Tibial nerve (tissue), 4 donors: ENCODE measurements at regions not wholly inside any gene's neighbourhood (a gene's known extent, or its start where the extent isn't known, plus 50 kb on each side); places are given as distances from the start of the nearest gene placed in this dataset.

ENCODE experiments used
- DNase-seq, 2 donors: peaks; one replicate each; pipeline ENCODE4 v3.0.0-alpha.2; 2019; ENCODE audit warnings: low spot score in 2 of 2
- H3K27ac ChIP-seq, 4 donors: fragments of 200-600 bp; sonication (generic) in 3 of 4; one replicate each; pipeline ENCODE4 v1.5.1; 2017 to 2019; ENCODE audit warnings: mild to moderate bottlenecking in 1 of 4
- H3K27me3 ChIP-seq, 2 donors: fragments of 200-600 bp; sonication (generic) in 1 of 2; one replicate each; pipeline versions ENCODE4 v1.5.1 to v1.6.0; 2017 to 2019
- H3K36me3 ChIP-seq, 3 donors: fragments of 200-600 bp; sonication (generic); one replicate each; pipeline ENCODE4 v1.5.1; 2018 to 2019
- H3K4me1 ChIP-seq, 4 donors: fragments of 200-600 bp; sonication (generic) in 3 of 4; one replicate each; pipeline ENCODE4 v1.5.1; 2017 to 2019
- H3K4me3 ChIP-seq, 4 donors: fragments of 200-600 bp; sonication (generic) in 3 of 4; one replicate each; pipeline ENCODE4 v1.5.1; 2017 to 2019; ENCODE audit warnings: mild to moderate bottlenecking in 1 of 4, moderate library complexity in 1 of 4
- H3K9me3 ChIP-seq, 4 donors: fragments of 200-600 bp; sonication (generic) in 3 of 4; one replicate each; pipeline ENCODE4 v1.5.1; 2017 to 2019
- CTCF ChIP-seq, 5 experiments: fragments of 200-600 bp in 3 of 5; fragments of 450-650 bp in 2 of 5; sonication (generic) in 3 of 5; IDR thresholded peaks; one replicate each; pipeline ENCODE4 v1.5.1; 2016 to 2019; ENCODE audit warnings: antibody characterized with exemption in 5 of 5, mild to moderate bottlenecking in 3 of 5, moderate library complexity in 2 of 5
- EP300 ChIP-seq, 2 donors: sonication (generic); formaldehyde crosslinking; IDR thresholded peaks; one replicate each; pipeline ENCODE4 v1.6.1; 2017; ENCODE audit warnings: antibody characterized with exemption in 2 of 2, mild to moderate bottlenecking in 1 of 2
- POLR2A ChIP-seq, 2 donors: fragments of 450-650 bp; IDR thresholded peaks; one replicate each; pipeline ENCODE4 v1.6.1; 2017; ENCODE audit warnings: antibody characterized with exemption in 2 of 2, mild to moderate bottlenecking in 2 of 2, moderate library complexity in 2 of 2
- WGBS, 2 donors: methylation state at CpG; one replicate each; pipeline ENCODE4 v1.1.5; 2018; 5-methylcytosine and 5-hydroxymethylcytosine counted together

- H3K9me3 ChIP-seq, result no peaks in the 10 kb centered on the region
- 48 to 59% methylated on average over 3 of the region's 3 CpGs for WGBS, 2 donors
- H3K27me3 ChIP-seq, result no peaks in the 10 kb centered on the region
- no peaks in the 10 kb centered on the region for H3K36me3 ChIP-seq
- H3K27ac ChIP-seq, result peak overlapping the region in 1 of 4 donors; percentile 22
- peak overlapping the region in 1 of 4 donors; percentile 2 for H3K4me3 ChIP-seq
- no peak for DNase-seq
- TF ChIP-seq EP300 (IDR thresholded peaks at IDR 0.05) (no peak), POLR2A (IDR thresholded peaks at IDR 0.05) (no peak), CTCF (IDR thresholded peaks at IDR 0.05) (no peak)
- H3K4me1 ChIP-seq, result peaks cover 0 to 24% (median 16%) of the 10 kb centered on the region in 4 donors
Observed at GRCh38 chr12:92039046-92039445, 106.6 kb downstream of the BTG1 start.

GRCh38 chr12:92038476-92038875 lies 107.2 kb downstream of the BTG1 start:
- no peaks in the 10 kb centered on the region for H3K36me3 ChIP-seq
- no peaks in the 10 kb centered on the region for H3K9me3 ChIP-seq
- no peak for TF ChIP-seq POLR2A (IDR thresholded peaks at IDR 0.05)
- no peak for TF ChIP-seq EP300 (IDR thresholded peaks at IDR 0.05)
- TF ChIP-seq CTCF (IDR thresholded peaks at IDR 0.05), result no peak
- WGBS, 2 donors, result 79 to 87% methylated on average over 4 of the region's 4 CpGs
- peaks cover 0 to 24% (median 16%) of the 10 kb centered on the region in 4 donors for H3K4me1 ChIP-seq
- no peaks in the 10 kb centered on the region for H3K27me3 ChIP-seq
- no peak overlapping the region for H3K4me3 ChIP-seq
- no peak for DNase-seq
- no peak overlapping the region for H3K27ac ChIP-seq

- Histone ChIP-seq H3K36me3 (no peaks in the 10 kb centered on the region), H3K9me3 (no peaks in the 10 kb centered on the region), H3K4me1 (peaks cover 0 to 24% (median 16%) of the 10 kb centered on the region in 4 donors), H3K27me3 (no peaks in the 10 kb centered on the region), H3K27ac (no peak overlapping the region), H3K4me3 (no peak overlapping the region)
- no peak for DNase-seq
- WGBS, 2 donors, result 74 to 75% methylated on average over 6 of the region's 6 CpGs
- TF ChIP-seq CTCF (IDR thresholded peaks at IDR 0.05) (no peak), POLR2A (IDR thresholded peaks at IDR 0.05) (no peak)
Observed at GRCh38 chr12:92036771-92037453, 108.7 kb downstream of the BTG1 start.

- Histone ChIP-seq H3K27me3 (no peaks in the 10 kb centered on the region), H3K27ac (no peak overlapping the region), H3K4me1 (peaks cover 0 to 24% (median 16%) of the 10 kb centered on the region in 4 donors), H3K4me3 (no peak overlapping the region), H3K36me3 (no peaks in the 10 kb centered on the region), H3K9me3 (no peaks in the 10 kb centered on the region)
- DNase-seq, result no peak
- TF ChIP-seq CTCF (IDR thresholded peaks at IDR 0.05), result no peak
- no peak for TF ChIP-seq EP300 (IDR thresholded peaks at IDR 0.05)
- no peak for TF ChIP-seq POLR2A (IDR thresholded peaks at IDR 0.05)
- WGBS, 2 donors, result 89 to 90% methylated on average over 7 of the region's 7 CpGs
Observed at GRCh38 chr12:92036061-92036620, 109.5 kb downstream of the BTG1 start.

- Histone ChIP-seq H3K4me3 (peak overlapping the region in 3 of 4 donors; percentile 8 to 32 (median 24)), H3K36me3 (no peaks in the 10 kb centered on the region), H3K27me3 (no peaks in the 10 kb centered on the region), H3K4me1 (peaks cover 0 to 29% (median 16%) of the 10 kb centered on the region in 4 donors), H3K9me3 (no peaks in the 10 kb centered on the region), H3K27ac (peak overlapping the region in 2 of 4 donors; percentile 34 to 55)
- DNase-seq, result no peak
- 68 to 86% methylated on average over 1 of the region's 1 CpG for WGBS, 2 donors
- TF ChIP-seq CTCF (IDR thresholded peaks at IDR 0.05) (no peak), EP300 (IDR thresholded peaks at IDR 0.05) (no peak), POLR2A (IDR thresholded peaks at IDR 0.05) (no peak)
Observed at GRCh38 chr12:92035477-92035876, 110.2 kb downstream of the BTG1 start.
